ENCODE measurements at regions not wholly inside any gene's neighbourhood (a gene's known extent, or its start where the extent isn't known, plus 50 kb on each side); places are given as distances from the start of the nearest gene placed in this dataset.

- H3K27ac ChIP-seq (ENCODE audit: low read length) = no peak overlapping the region
- no peak overlapping the region for H3K4me3 ChIP-seq (ENCODE audit: low read length)
- no peaks in the 10 kb centered on the region for H3K27me3 ChIP-seq (ENCODE audit: control insufficient read depth, insufficient read depth, low read length)
- H3K9me3 ChIP-seq (ENCODE audit: control insufficient read depth, insufficient read depth, low read length) = no peaks in the 10 kb centered on the region
- no peaks in the 10 kb centered on the region for H3K4me1 ChIP-seq (ENCODE audit: control insufficient read depth, insufficient read depth, low read length)
- DNase-seq (ENCODE audit: low read depth, low spot score) = no peak
- H3K36me3 ChIP-seq (ENCODE audit: control insufficient read depth, insufficient read depth, low read length) = no peaks in the 10 kb centered on the region
- no CpG with 5 or more reads among the region's 3 CpGs for whole genome bisulfite sequencing (ENCODE audit: insufficient coverage, insufficient read length)
Measured at GRCh38 chr5:109610581-109610980, 79.1 kb upstream of the MAN2A1 start.

GRCh38 chr5:109605207-109605730, 84.5 kb upstream of the MAN2A1 start:
- Histone ChIP-seq H3K27ac (ENCODE audit: low read length) (no peak overlapping the region), H3K27me3 (ENCODE audit: control insufficient read depth, insufficient read depth, low read length) (no peaks in the 10 kb centered on the region), H3K4me3 (ENCODE audit: low read length) (no peak overlapping the region), H3K9me3 (ENCODE audit: control insufficient read depth, insufficient read depth, low read length) (no peaks in the 10 kb centered on the region), H3K4me1 (ENCODE audit: control insufficient read depth, insufficient read depth, low read length) (no peaks in the 10 kb centered on the region), H3K36me3 (ENCODE audit: control insufficient read depth, insufficient read depth, low read length) (no peaks in the 10 kb centered on the region)
- no peak for DNase-seq (ENCODE audit: low read depth, low spot score)
- no CpG with 5 or more reads among the region's 3 CpGs for WGBS (ENCODE audit: insufficient coverage, insufficient read length)

- Histone ChIP-seq H3K4me3 (ENCODE audit: low read length) (no peak overlapping the region), H3K36me3 (ENCODE audit: control insufficient read depth, insufficient read depth, low read length) (no peaks in the 10 kb centered on the region), H3K27me3 (ENCODE audit: control insufficient read depth, insufficient read depth, low read length) (no peaks in the 10 kb centered on the region), H3K27ac (ENCODE audit: low read length) (no peak overlapping the region), H3K4me1 (ENCODE audit: control insufficient read depth, insufficient read depth, low read length) (no peaks in the 10 kb centered on the region), H3K9me3 (ENCODE audit: control insufficient read depth, insufficient read depth, low read length) (no peaks in the 10 kb centered on the region)
- WGBS (ENCODE audit: insufficient coverage, insufficient read length) = no CpG with 5 or more reads among the region's 1 CpG
- DNase-seq (ENCODE audit: low read depth, low spot score) = no peak
Measured at GRCh38 chr5:109604758-109605157, 85.0 kb upstream of the MAN2A1 start.

- Histone ChIP-seq H3K4me3 (ENCODE audit: low read length) (no peak overlapping the region), H3K27ac (ENCODE audit: low read length) (no peak overlapping the region), H3K4me1 (ENCODE audit: control insufficient read depth, insufficient read depth, low read length) (no peaks in the 10 kb centered on the region), H3K27me3 (ENCODE audit: control insufficient read depth, insufficient read depth, low read length) (no peaks in the 10 kb centered on the region), H3K9me3 (ENCODE audit: control insufficient read depth, insufficient read depth, low read length) (no peaks in the 10 kb centered on the region), H3K36me3 (ENCODE audit: control insufficient read depth, insufficient read depth, low read length) (no peaks in the 10 kb centered on the region)
- WGBS (ENCODE audit: insufficient coverage, insufficient read length) = no CpG with 5 or more reads among the region's 3 CpGs
- no peak for DNase-seq (ENCODE audit: low read depth, low spot score)
Measured at GRCh38 chr5:109601736-109602135, 88.0 kb upstream of the MAN2A1 start.

- no peaks in the 10 kb centered on the region for H3K27me3 ChIP-seq (ENCODE audit: control insufficient read depth, insufficient read depth, low read length)
- WGBS (ENCODE audit: insufficient coverage, insufficient read length) = no CpG with 5 or more reads among the region's 4 CpGs
Measured at GRCh38 chr5:109597893-109598292, 91.8 kb upstream of the MAN2A1 start.

GRCh38 chr5:109594217-109594616, 95.5 kb upstream of the MAN2A1 start:
- DNase-seq (ENCODE audit: low read depth, low spot score) = no peak
- Histone ChIP-seq H3K36me3 (ENCODE audit: control insufficient read depth, insufficient read depth, low read length) (no peaks in the 10 kb centered on the region), H3K4me1 (ENCODE audit: control insufficient read depth, insufficient read depth, low read length) (no peaks in the 10 kb centered on the region), H3K27me3 (ENCODE audit: control insufficient read depth, insufficient read depth, low read length) (no peaks in the 10 kb centered on the region), H3K4me3 (ENCODE audit: low read length) (no peak overlapping the region), H3K9me3 (ENCODE audit: control insufficient read depth, insufficient read depth, low read length) (no peaks in the 10 kb centered on the region), H3K27ac (ENCODE audit: low read length) (no peak overlapping the region)
- no CpG with 5 or more reads among the region's 3 CpGs for WGBS (ENCODE audit: insufficient coverage, insufficient read length)

More at GRCh38 chr5:109597893-109598292, 91.8 kb upstream of the MAN2A1 start:
- H3K27ac ChIP-seq (ENCODE audit: low read length) = no peak overlapping the region
- no peaks in the 10 kb centered on the region for H3K9me3 ChIP-seq (ENCODE audit: control insufficient read depth, insufficient read depth, low read length)
- no peaks in the 10 kb centered on the region for H3K4me1 ChIP-seq (ENCODE audit: control insufficient read depth, insufficient read depth, low read length)
- DNase-seq (ENCODE audit: low read depth, low spot score) = no peak
- H3K4me3 ChIP-seq (ENCODE audit: low read length) = no peak overlapping the region
- no peaks in the 10 kb centered on the region for H3K36me3 ChIP-seq (ENCODE audit: control insufficient read depth, insufficient read depth, low read length)

GRCh38 chr5:109590799-109591198, 98.9 kb upstream of the MAN2A1 start:
- Histone ChIP-seq H3K9me3 (ENCODE audit: control insufficient read depth, insufficient read depth, low read length) (no peaks in the 10 kb centered on the region), H3K36me3 (ENCODE audit: control insufficient read depth, insufficient read depth, low read length) (no peaks in the 10 kb centered on the region), H3K27ac (ENCODE audit: low read length) (no peak overlapping the region), H3K4me3 (ENCODE audit: low read length) (no peak overlapping the region), H3K4me1 (ENCODE audit: control insufficient read depth, insufficient read depth, low read length) (no peaks in the 10 kb centered on the region), H3K27me3 (ENCODE audit: control insufficient read depth, insufficient read depth, low read length) (no peaks in the 10 kb centered on the region)
- no peak for DNase-seq (ENCODE audit: low read depth, low spot score)
- WGBS (ENCODE audit: insufficient coverage, insufficient read length) = no CpG with 5 or more reads among the region's 3 CpGs

- no peaks in the 10 kb centered on the region for H3K9me3 ChIP-seq (ENCODE audit: control insufficient read depth, insufficient read depth, low read length)
- no peak overlapping the region for H3K27ac ChIP-seq (ENCODE audit: low read length)
- H3K4me3 ChIP-seq (ENCODE audit: low read length) = no peak overlapping the region
- H3K36me3 ChIP-seq (ENCODE audit: control insufficient read depth, insufficient read depth, low read length) = no peaks in the 10 kb centered on the region
- H3K27me3 ChIP-seq (ENCODE audit: control insufficient read depth, insufficient read depth, low read length) = no peaks in the 10 kb centered on the region
- H3K4me1 ChIP-seq (ENCODE audit: control insufficient read depth, insufficient read depth, low read length) = no peaks in the 10 kb centered on the region
- WGBS (ENCODE audit: insufficient coverage, insufficient read length) = no CpG with 5 or more reads among the region's 4 CpGs
- no peak for DNase-seq (ENCODE audit: low read depth, low spot score)
Measured at GRCh38 chr5:109589986-109590385, 99.7 kb upstream of the MAN2A1 start.

- DNase-seq (ENCODE audit: low read depth, low spot score) = no peak
- no peaks in the 10 kb centered on the region for H3K36me3 ChIP-seq (ENCODE audit: control insufficient read depth, insufficient read depth, low read length)
- no peaks in the 10 kb centered on the region for H3K4me1 ChIP-seq (ENCODE audit: control insufficient read depth, insufficient read depth, low read length)
- no peaks in the 10 kb centered on the region for H3K27me3 ChIP-seq (ENCODE audit: control insufficient read depth, insufficient read depth, low read length)
- no peak overlapping the region for H3K27ac ChIP-seq (ENCODE audit: low read length)
- no peaks in the 10 kb centered on the region for H3K9me3 ChIP-seq (ENCODE audit: control insufficient read depth, insufficient read depth, low read length)
- no peak overlapping the region for H3K4me3 ChIP-seq (ENCODE audit: low read length)
- no CpG with 5 or more reads among the region's 5 CpGs for WGBS (ENCODE audit: insufficient coverage, insufficient read length)
Measured at GRCh38 chr5:109589239-109589638, 100.5 kb upstream of the MAN2A1 start.

GRCh38 chr5:109588281-109589035, 101.3 kb upstream of the MAN2A1 start:
- Histone ChIP-seq H3K9me3 (ENCODE audit: control insufficient read depth, insufficient read depth, low read length) (no peaks in the 10 kb centered on the region), H3K4me3 (ENCODE audit: low read length) (no peak overlapping the region)
- WGBS (ENCODE audit: insufficient coverage, insufficient read length) = no CpG with 5 or more reads among the region's 25 CpGs

More at GRCh38 chr5:109588281-109589035, 101.3 kb upstream of the MAN2A1 start:
- DNase-seq (ENCODE audit: low read depth, low spot score) = no peak
- no peak overlapping the region for H3K27ac ChIP-seq (ENCODE audit: low read length)
- no peaks in the 10 kb centered on the region for H3K4me1 ChIP-seq (ENCODE audit: control insufficient read depth, insufficient read depth, low read length)
- no peaks in the 10 kb centered on the region for H3K36me3 ChIP-seq (ENCODE audit: control insufficient read depth, insufficient read depth, low read length)
- no peaks in the 10 kb centered on the region for H3K27me3 ChIP-seq (ENCODE audit: control insufficient read depth, insufficient read depth, low read length)
